ENCODE measurements at regions not wholly inside any gene's neighbourhood (a gene's known extent, or its start where the extent isn't known, plus 50 kb on each side); places are given as distances from the start of the nearest gene placed in this dataset.

DNA sequence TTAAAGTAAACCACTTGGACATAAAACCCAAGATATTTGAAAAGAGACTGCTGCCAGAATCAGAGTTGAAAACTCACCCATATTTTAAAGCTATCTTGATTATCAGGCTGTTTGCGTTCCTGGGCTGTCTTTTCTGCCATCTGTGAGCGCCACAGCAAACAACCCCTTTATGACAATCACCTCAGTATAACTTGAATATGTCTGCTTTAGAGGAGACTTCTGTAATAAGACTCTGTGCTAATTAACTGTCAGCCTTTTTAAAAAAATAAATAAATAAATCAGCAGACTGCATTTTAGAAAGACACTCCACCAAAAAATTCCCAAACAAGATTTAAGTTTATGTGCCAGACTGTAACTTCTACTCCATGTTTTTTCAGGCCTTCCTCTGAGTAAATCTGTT is 375.7 kb upstream of the CCNH start:
- TF ChIP-seq, protein P1, sequence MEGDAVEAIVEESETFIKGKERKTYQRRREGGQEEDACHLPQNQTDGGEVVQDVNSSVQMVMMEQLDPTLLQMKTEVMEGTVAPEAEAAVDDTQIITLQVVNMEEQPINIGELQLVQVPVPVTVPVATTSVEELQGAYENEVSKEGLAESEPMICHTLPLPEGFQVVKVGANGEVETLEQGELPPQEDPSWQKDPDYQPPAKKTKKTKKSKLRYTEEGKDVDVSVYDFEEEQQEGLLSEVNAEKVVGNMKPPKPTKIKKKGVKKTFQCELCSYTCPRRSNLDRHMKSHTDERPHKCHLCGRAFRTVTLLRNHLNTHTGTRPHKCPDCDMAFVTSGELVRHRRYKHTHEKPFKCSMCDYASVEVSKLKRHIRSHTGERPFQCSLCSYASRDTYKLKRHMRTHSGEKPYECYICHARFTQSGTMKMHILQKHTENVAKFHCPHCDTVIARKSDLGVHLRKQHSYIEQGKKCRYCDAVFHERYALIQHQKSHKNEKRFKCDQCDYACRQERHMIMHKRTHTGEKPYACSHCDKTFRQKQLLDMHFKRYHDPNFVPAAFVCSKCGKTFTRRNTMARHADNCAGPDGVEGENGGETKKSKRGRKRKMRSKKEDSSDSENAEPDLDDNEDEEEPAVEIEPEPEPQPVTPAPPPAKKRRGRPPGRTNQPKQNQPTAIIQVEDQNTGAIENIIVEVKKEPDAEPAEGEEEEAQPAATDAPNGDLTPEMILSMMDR (IDR thresholded peaks at IDR 0.05): no peak
- TF ChIP-seq POLR2AphosphoS5 (IDR thresholded peaks at IDR 0.05) (no peak), POLR2A (IDR thresholded peaks at IDR 0.05) (no peak), EP300 (IDR thresholded peaks at IDR 0.05) (no peak)
